ENCODE measurements at regions not wholly inside any gene's neighbourhood (a gene's known extent, or its start where the extent isn't known, plus 50 kb on each side); places are given as distances from the start of the nearest gene placed in this dataset.
A peak's percentile ranks its signal among the peaks of the same experiment; 100 is the strongest.
"Not testable (repeated sequence)": the region's sequence is repeated elsewhere in the genome, so short reads cannot be mapped to it uniquely, and the experiment has no call there.

DNA sequence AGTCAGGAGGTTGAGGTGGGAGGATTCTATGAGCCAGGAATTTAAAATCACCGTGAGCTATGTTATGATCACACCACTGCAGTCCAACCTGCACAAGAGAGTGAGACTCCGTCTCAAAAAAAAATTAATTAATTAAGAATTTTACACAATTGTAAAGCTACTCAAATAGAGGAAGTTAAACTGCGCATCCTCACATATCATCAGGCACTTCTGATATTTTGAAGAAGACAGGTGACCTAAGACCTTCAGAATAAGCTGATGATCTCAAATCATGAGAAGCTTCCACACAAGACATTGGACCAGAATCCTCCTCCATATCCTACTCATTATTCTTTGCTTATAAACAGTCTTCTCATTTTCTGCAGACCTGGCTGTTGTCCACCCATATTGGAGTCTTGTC is 800.9 kb downstream of the TMEM121 start:
- no peak overlapping the region for H3K27ac Mint-ChIP-seq
- H3K9me3 Mint-ChIP-seq: no peaks in the 10 kb centered on the region
- ChIA-PET CTCF (no interaction called here), POLR2A (interaction anchor here (0.7 kb wide), 1 partner anchor 20 kb away, joined by 3 read pairs; no protein-coding TSS in a partner anchor)
- TF ChIP-seq, protein P1, sequence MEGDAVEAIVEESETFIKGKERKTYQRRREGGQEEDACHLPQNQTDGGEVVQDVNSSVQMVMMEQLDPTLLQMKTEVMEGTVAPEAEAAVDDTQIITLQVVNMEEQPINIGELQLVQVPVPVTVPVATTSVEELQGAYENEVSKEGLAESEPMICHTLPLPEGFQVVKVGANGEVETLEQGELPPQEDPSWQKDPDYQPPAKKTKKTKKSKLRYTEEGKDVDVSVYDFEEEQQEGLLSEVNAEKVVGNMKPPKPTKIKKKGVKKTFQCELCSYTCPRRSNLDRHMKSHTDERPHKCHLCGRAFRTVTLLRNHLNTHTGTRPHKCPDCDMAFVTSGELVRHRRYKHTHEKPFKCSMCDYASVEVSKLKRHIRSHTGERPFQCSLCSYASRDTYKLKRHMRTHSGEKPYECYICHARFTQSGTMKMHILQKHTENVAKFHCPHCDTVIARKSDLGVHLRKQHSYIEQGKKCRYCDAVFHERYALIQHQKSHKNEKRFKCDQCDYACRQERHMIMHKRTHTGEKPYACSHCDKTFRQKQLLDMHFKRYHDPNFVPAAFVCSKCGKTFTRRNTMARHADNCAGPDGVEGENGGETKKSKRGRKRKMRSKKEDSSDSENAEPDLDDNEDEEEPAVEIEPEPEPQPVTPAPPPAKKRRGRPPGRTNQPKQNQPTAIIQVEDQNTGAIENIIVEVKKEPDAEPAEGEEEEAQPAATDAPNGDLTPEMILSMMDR (IDR thresholded peaks at IDR 0.05): no peak
- intact Hi-C loops (cut with micrococcal nuclease): no loop called here
- ATAC-seq (ENCODE audit: low read depth) (no peak), DNase-seq (no peak)
- no peak overlapping the region for H3K4me3 Mint-ChIP-seq
- no peaks in the 10 kb centered on the region for H3K36me3 Mint-ChIP-seq (ENCODE audit: low read depth)
- peaks cover 8% of the 10 kb centered on the region for H3K27me3 Mint-ChIP-seq
- H3K4me1 Mint-ChIP-seq: peaks cover 3% of the 10 kb centered on the region

DNA sequence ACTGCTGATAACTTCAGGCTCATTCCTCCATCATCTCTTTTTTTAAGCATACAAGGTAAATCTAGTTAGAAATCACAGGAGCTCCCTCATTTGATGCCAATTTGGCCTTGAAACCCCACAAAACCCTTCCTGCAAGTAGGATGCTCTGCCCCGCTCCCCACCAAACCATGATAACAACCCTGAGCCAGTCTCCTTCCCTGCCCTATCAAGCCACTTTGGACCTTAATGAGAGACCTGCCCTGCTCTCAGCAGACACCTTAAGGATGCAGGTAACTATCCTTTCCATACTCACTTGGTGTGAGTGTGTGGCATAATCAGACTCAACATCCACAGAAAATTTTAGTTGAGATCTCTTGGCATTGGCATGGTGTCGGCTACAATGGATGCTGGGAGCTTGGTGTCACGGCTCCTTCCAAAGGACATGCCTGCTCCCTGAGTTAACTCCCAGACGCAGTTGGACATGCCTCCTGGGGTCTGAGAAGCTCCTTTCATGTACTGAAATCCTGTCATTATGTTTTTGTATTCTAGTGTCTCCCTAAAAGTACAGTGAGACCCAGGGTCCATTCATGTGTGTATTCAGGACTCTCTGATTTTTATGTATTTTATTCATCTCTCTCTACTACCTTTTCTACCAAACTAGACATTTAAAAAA is 801.4 kb downstream of the TMEM121 start:
- H3K4me3 Mint-ChIP-seq; CTCF ChIA-PET; H3K4me1 Mint-ChIP-seq; H3K27ac Mint-ChIP-seq; H3K36me3 Mint-ChIP-seq (ENCODE audit: low read depth); intact Hi-C loops (cut with micrococcal nuclease); H3K27me3 Mint-ChIP-seq; H3K9me3 Mint-ChIP-seq; DNase-seq; ATAC-seq (ENCODE audit: low read depth): not testable (repeated sequence)
- POLR2A ChIA-PET: interaction anchor here (0.7 kb wide), 1 partner anchor 20 kb away, joined by 3 read pairs; no protein-coding TSS in a partner anchor

DNA sequence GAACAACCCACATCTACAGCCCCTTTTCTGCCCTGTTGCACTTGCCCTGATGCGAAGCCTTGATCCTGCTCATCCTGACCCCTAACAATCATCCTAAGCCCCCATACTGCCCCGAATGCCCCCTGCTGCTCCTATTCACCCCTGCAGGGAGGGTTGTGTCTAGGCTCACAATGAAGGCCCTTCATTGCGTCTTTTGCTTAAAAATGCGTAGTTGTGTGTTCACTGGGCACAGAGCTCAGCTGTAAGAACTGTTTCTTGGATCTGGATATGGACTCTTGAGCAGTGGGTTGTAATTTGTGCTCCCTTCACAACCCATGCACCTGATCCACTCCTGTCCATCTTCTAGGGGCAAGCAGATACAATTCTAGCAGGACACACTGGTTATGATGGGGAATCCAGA is 802.9 kb downstream of the TMEM121 start:
- H3K4me1 Mint-ChIP-seq; POLR2A ChIA-PET; CTCF ChIA-PET; H3K27me3 Mint-ChIP-seq; DNase-seq; H3K4me3 Mint-ChIP-seq; H3K9me3 Mint-ChIP-seq; ATAC-seq (ENCODE audit: low read depth); intact Hi-C loops (cut with micrococcal nuclease); H3K36me3 Mint-ChIP-seq (ENCODE audit: low read depth); H3K27ac Mint-ChIP-seq: not testable (repeated sequence)

DNA sequence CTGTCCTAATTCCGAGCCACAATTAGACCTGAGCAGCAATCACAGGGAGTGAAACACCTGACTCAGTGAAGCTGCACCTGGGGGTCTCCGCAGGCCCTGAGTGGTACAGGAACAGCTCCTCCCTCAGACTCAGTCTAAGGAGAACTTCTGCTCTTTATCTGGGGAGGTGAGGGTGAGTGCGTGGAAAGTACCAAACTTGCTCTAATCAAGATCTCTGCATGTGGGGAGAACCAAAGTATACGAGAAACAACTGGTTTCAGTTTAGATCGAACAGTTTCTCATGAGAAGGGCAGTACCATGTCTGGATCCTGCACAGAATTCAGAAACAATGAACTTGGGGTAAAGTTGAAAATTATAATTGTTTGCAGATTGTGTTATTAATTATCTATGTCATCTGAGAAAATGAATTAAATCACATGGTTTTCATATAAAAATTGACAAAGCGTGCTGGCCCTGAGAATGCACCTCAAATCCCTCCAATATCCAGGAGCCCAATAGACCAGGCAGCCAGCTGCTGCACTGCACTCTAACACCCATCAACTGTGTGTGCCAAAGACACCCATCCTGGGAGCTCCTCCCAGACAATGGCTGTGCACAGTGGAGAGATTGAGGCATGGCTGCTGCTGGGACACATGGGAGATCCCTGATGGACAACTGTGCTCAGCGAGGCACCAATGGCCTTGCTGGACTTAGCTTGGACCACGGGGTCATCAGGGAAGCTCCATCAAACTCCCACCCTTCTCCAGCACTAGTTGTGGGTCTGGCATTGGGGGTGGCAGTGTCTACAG is 803.8 kb downstream of the TMEM121 start:
- DNase-seq; intact Hi-C loops (cut with micrococcal nuclease); ATAC-seq (ENCODE audit: low read depth); H3K36me3 Mint-ChIP-seq (ENCODE audit: low read depth); H3K9me3 Mint-ChIP-seq; H3K4me3 Mint-ChIP-seq; CTCF ChIA-PET; POLR2A ChIA-PET; H3K27me3 Mint-ChIP-seq; H3K27ac Mint-ChIP-seq: not testable (repeated sequence)
- peaks cover 11% of the 10 kb centered on the region for H3K4me1 Mint-ChIP-seq

DNA sequence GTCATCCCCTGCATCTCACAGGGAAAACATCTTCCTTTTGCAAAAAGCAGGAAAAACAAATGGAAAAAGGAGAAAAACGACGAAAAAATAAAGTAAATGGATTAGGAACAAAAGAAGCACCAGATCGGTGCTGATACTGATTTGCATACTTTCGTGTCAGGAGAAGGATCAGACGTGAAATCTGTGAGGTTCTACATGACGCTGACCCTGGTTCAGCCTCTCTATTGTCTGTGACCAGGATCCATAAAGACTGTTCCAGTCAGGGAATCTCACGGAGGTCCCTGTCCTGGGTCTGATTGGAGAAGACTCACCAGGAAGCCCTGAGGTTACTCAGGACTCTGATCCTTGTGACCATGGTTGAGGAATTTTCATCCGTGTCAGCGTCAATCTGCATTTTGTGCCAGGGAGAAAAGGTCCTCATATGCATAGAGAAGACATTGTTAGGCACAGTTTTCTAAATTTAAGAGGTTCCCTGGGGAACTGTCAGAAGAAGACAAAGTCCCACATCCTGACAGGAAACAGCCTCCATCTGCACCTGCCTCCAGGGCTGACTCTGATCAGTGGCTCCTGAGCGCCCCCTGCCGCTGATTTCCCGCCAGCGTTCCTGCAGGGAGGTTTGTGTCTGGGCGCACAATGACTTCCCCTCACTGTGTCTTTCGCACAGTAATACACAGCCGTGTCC is 808.2 kb downstream of the TMEM121 start:
- Mint-ChIP-seq H3K4me1 (peaks cover 11% of the 10 kb centered on the region), H3K4me3 (peak overlapping the region; percentile 53)
- ATAC-seq (ENCODE audit: low read depth): peak; percentile 74

DNA sequence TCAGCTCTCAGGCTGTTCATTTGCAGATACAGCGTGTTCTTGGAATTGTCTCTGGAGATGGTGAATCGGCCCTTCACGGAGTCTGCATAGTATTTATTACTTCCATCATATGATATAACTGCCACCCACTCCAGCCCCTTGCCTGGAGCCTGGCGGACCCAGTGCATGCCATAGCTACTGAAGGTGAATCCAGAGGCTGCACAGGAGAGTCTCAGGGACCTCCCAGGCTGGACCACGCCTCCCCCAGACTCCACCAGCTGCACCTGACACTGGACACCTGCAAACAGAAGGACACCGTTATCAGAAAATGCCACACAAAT is 808.7 kb downstream of the TMEM121 start:
- H3K9me3 Mint-ChIP-seq; H3K36me3 Mint-ChIP-seq (ENCODE audit: low read depth); CTCF ChIA-PET; POLR2A ChIA-PET; intact Hi-C loops (cut with micrococcal nuclease); H3K27me3 Mint-ChIP-seq; DNase-seq: not testable (repeated sequence)
- H3K4me3 Mint-ChIP-seq: peak overlapping the region; percentile 53
- peak overlapping the region; percentile 50 for H3K27ac Mint-ChIP-seq
- ATAC-seq (ENCODE audit: low read depth): peak; percentile 20
- peaks cover 10% of the 10 kb centered on the region for H3K4me1 Mint-ChIP-seq

More for the DNA sequence above, 808.2 kb downstream of the TMEM121 start:
- POLR2A ChIA-PET; intact Hi-C loops (cut with micrococcal nuclease); CTCF ChIA-PET; H3K9me3 Mint-ChIP-seq; H3K36me3 Mint-ChIP-seq (ENCODE audit: low read depth); H3K27me3 Mint-ChIP-seq: not testable (repeated sequence)
- peak; percentile 80 for DNase-seq
- H3K27ac Mint-ChIP-seq: peak overlapping the region; percentile 50

DNA sequence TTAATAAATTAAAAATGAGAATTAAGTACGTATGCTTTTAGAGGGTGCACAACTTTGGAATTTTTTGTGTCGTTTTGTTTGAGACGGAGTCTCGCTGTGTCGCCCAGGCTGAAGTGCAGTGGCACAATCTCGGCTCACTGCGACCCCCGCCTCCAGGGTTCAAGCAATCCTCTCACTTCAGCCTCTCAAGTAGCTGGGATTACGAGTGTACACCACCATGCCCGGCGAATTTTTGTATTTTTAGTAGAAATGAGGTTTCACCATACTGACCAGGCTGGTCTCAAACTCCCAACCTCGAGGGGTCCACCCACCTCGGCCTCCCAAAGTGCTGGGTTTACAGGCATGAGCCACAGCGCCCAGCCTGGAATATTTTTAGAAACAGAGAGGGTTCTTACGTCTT is 812.4 kb downstream of the TMEM121 start:
- ATAC-seq (ENCODE audit: low read depth); intact Hi-C loops (cut with micrococcal nuclease); H3K4me1 Mint-ChIP-seq; H3K27ac Mint-ChIP-seq; H3K36me3 Mint-ChIP-seq (ENCODE audit: low read depth); H3K27me3 Mint-ChIP-seq; DNase-seq; CTCF ChIA-PET; H3K4me3 Mint-ChIP-seq; POLR2A ChIA-PET; H3K9me3 Mint-ChIP-seq: not testable (repeated sequence)

DNA sequence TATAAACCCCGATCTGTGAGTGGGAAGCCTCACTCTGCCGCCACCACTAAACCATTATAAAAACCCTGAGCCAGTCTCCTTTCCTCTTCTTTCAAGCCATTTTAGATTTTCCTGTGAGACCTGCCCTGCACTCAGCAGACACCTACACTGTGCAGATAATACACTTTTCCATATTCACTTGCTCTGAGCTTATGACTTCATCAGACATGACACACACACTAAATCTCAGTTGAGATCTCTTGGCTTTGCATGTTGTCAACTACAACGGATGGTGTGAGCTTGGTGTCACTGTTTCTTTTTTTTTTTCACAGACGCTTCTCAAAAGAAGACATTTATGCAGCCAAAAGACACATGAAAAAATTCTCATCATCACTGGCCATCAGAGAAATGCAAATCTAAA is 814.3 kb downstream of the TMEM121 start:
- H3K36me3 Mint-ChIP-seq (ENCODE audit: low read depth); ATAC-seq (ENCODE audit: low read depth); CTCF ChIA-PET; POLR2A ChIA-PET; DNase-seq; H3K9me3 Mint-ChIP-seq; H3K27ac Mint-ChIP-seq; H3K4me3 Mint-ChIP-seq; intact Hi-C loops (cut with micrococcal nuclease); H3K4me1 Mint-ChIP-seq; H3K27me3 Mint-ChIP-seq: not testable (repeated sequence)

DNA sequence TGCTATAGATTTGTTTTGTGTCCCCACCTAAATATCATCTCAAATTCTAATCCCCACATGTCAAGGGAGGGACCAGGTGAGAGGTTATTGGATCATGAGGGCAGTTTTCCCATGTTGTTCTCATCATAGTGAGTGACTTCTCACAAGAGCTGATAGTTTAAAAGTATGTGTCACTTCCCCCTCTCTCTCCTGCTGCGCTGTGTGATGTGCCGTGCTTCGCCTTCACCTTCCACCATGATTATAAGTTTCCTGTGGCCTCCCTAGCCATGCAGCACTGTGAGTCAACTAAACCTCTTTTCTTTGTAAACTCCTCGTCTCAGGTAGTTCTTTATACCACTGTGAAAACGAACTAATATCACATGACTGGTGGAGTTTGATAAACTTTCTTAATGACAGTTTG is 814.8 kb downstream of the TMEM121 start:
- H3K27ac Mint-ChIP-seq; ATAC-seq (ENCODE audit: low read depth); H3K4me1 Mint-ChIP-seq; CTCF ChIA-PET; H3K9me3 Mint-ChIP-seq; POLR2A ChIA-PET; intact Hi-C loops (cut with micrococcal nuclease); H3K36me3 Mint-ChIP-seq (ENCODE audit: low read depth); DNase-seq; H3K4me3 Mint-ChIP-seq; H3K27me3 Mint-ChIP-seq: not testable (repeated sequence)
